Naive thymus-derived CD4-positive, alpha-beta T cell (primary cell): ENCODE measurements at regions not wholly inside any gene's neighbourhood (a gene's known extent, or its start where the extent isn't known, plus 50 kb on each side); places are given as distances from the start of the nearest gene placed in this dataset.

Experiments used
- ATAC-seq: fragments of 150-1000 bp; cut with Tn5 transposase; 2 replicates; pipeline ENCODE4 v1.10.0; 2021; ENCODE audit warnings: mild to moderate bottlenecking, moderate library complexity
- CTCF ChIA-PET: fragments of 350-600 bp; sonication (Branson Sonifier 250); formaldehyde crosslinking; loops from one replicate; lab custom pipeline; 2021; ENCODE audit warnings: antibody characterized with exemption; lab: Charles Lee
- POLR2A ChIA-PET: fragments of 350-600 bp; sonication (Branson Sonifier 250); formaldehyde crosslinking; loops from one replicate; lab custom pipeline; 2021; ENCODE audit warnings: antibody characterized with exemption, inconsistent platforms; lab: Charles Lee
- DNase-seq, 9 donors: peaks; one replicate each; pipeline versions ENCODE4 v3.0.0 to v3.0.0-alpha.2; 2020 to 2022; ENCODE audit warnings: mixed read lengths in 1 of 9
- H3K27ac ChIP-seq: one replicate; pipeline ENCODE4 v1.7.0; 2013; ENCODE audit warnings: mild to moderate bottlenecking, low read depth, low read length, moderate library complexity
- H3K27me3 ChIP-seq, 2 donors: one replicate each; pipeline ENCODE4 v1.7.0; 2013; ENCODE audit warnings: low read length in 2 of 2, mild to moderate bottlenecking in 2 of 2, moderate library complexity in 2 of 2; ENCODE audit not compliant: control insufficient read depth in 2 of 2, insufficient read depth in 2 of 2
- H3K36me3 ChIP-seq, 3 experiments: 1 replicate in 2 of 3; 2 replicates in 1 of 3; pipeline ENCODE4 v1.7.0; 2013; ENCODE audit warnings: low read length in 3 of 3, mild to moderate bottlenecking in 3 of 3, moderate library complexity in 1 of 3; ENCODE audit not compliant: insufficient read depth in 3 of 3, control insufficient read depth in 2 of 3
- H3K4me1 ChIP-seq, 2 donors: one replicate each; pipeline ENCODE4 v1.7.0; 2013; ENCODE audit warnings: low read length in 2 of 2, mild to moderate bottlenecking in 2 of 2, moderate library complexity in 1 of 2; ENCODE audit not compliant: control insufficient read depth in 2 of 2, insufficient read depth in 2 of 2
- H3K4me3 ChIP-seq: 2 replicates; pipeline ENCODE4 v1.7.0; 2013; ENCODE audit warnings: mild to moderate bottlenecking, low read length
- H3K9me3 ChIP-seq, 3 experiments: 1 replicate in 2 of 3; 2 replicates in 1 of 3; pipeline ENCODE4 v1.7.0; 2013; ENCODE audit warnings: low read length in 3 of 3; ENCODE audit not compliant: control insufficient read depth in 2 of 3
- H3K27ac Mint-ChIP-seq, 9 donors: one replicate each; pipeline ENCODE4 v1.8.0; 2020 to 2022; ENCODE audit warnings: mixed read lengths in 9 of 9, mild to moderate bottlenecking in 8 of 9, moderate library complexity in 5 of 9, inconsistent platforms in 2 of 9
- H3K27me3 Mint-ChIP-seq, 5 donors: one replicate each; pipeline ENCODE4 v1.8.0; 2021 to 2022; ENCODE audit warnings: mixed read lengths in 5 of 5, mild to moderate bottlenecking in 1 of 5
- H3K36me3 Mint-ChIP-seq, 5 donors: one replicate each; pipeline ENCODE4 v1.8.0; 2020 to 2022; ENCODE audit warnings: mixed read lengths in 5 of 5, mild to moderate bottlenecking in 3 of 5, inconsistent platforms in 1 of 5
- H3K4me1 Mint-ChIP-seq, 7 donors: one replicate each; pipeline ENCODE4 v1.8.0; 2020 to 2022; ENCODE audit warnings: mixed read lengths in 7 of 7, mild to moderate bottlenecking in 3 of 7, inconsistent platforms in 1 of 7
- H3K4me3 Mint-ChIP-seq, 10 donors: one replicate each; pipeline ENCODE4 v1.8.0; 2020 to 2022; ENCODE audit warnings: mild to moderate bottlenecking in 10 of 10, mixed read lengths in 10 of 10, moderate library complexity in 6 of 10, inconsistent platforms in 2 of 10
- H3K9me3 Mint-ChIP-seq, 11 donors: one replicate each; pipeline ENCODE4 v1.8.0; 2020 to 2022; ENCODE audit warnings: mixed read lengths in 11 of 11, mild to moderate bottlenecking in 4 of 11, inconsistent platforms in 1 of 11, moderate library complexity in 1 of 11
- intact Hi-C, 2 donors: fragments of 100-400 bp; cut with micrococcal nuclease; formaldehyde crosslinking; loops; one replicate each; pipeline ENCODE4 v1.15.1; 2023

- no peaks in the 10 kb centered on the region for H3K4me1 ChIP-seq
- Mint-ChIP-seq H3K27me3 (peaks cover 62 to 88% (median 82%) of the 10 kb centered on the region in 5 donors), H3K9me3 (peaks cover 0 to 2% (median 0%) of the 10 kb centered on the region in 11 donors), H3K4me3 (no peak overlapping the region), H3K27ac (no peak overlapping the region), H3K4me1 (peaks cover 0 to 7% (median 0%) of the 10 kb centered on the region in 7 donors), H3K36me3 (peaks cover 0 to 5% (median 0%) of the 10 kb centered on the region in 5 donors)
- no peaks in the 10 kb centered on the region for H3K9me3 ChIP-seq
- H3K36me3 ChIP-seq, result no peaks in the 10 kb centered on the region
- ATAC-seq (no peak), DNase-seq (no peak)
- CTCF ChIA-PET, result no interaction called here
- peaks cover 0 to 6% of the 10 kb centered on the region in 2 donors for H3K27me3 ChIP-seq
- no peak overlapping the region for H3K4me3 ChIP-seq
- H3K27ac ChIP-seq, result no peak overlapping the region
- intact Hi-C loops, result no loop called here
- POLR2A ChIA-PET, result no interaction called here
These were observed 218.8 kb upstream of the FOXF1 start for GRCh38 chr16:86291491-86291890.

- H3K4me3 Mint-ChIP-seq, result no peak overlapping the region
- no peak for ATAC-seq
- no peak for DNase-seq
- intact Hi-C loops, result no loop called here
- Histone ChIP-seq H3K27me3 (peaks cover 0 to 6% of the 10 kb centered on the region in 2 donors), H3K27ac (no peak overlapping the region), H3K4me1 (no peaks in the 10 kb centered on the region), H3K9me3 (no peaks in the 10 kb centered on the region), H3K4me3 (no peak overlapping the region), H3K36me3 (no peaks in the 10 kb centered on the region)
- H3K9me3 Mint-ChIP-seq, result peaks cover 0 to 4% (median 0%) of the 10 kb centered on the region in 11 donors
- H3K36me3 Mint-ChIP-seq, result peaks cover 0 to 7% (median 0%) of the 10 kb centered on the region in 5 donors
- peaks cover 63 to 93% (median 85%) of the 10 kb centered on the region in 5 donors for H3K27me3 Mint-ChIP-seq
- H3K4me1 Mint-ChIP-seq, result peaks cover 0 to 7% (median 0%) of the 10 kb centered on the region in 7 donors
- CTCF ChIA-PET, result no interaction called here
- H3K27ac Mint-ChIP-seq, result no peak overlapping the region
- POLR2A ChIA-PET, result no interaction called here
These were observed 218.1 kb upstream of the FOXF1 start for GRCh38 chr16:86292171-86292775.

GRCh38 chr16:86292942-86293341 is 217.4 kb upstream of the FOXF1 start:
- Mint-ChIP-seq H3K4me1 (peaks cover 0 to 7% (median 0%) of the 10 kb centered on the region in 7 donors), H3K27me3 (peaks cover 62 to 94% (median 85%) of the 10 kb centered on the region in 5 donors), H3K36me3 (peaks cover 0 to 7% (median 0%) of the 10 kb centered on the region in 5 donors), H3K9me3 (peaks cover 0 to 4% (median 0%) of the 10 kb centered on the region in 11 donors), H3K27ac (no peak overlapping the region), H3K4me3 (no peak overlapping the region)
- no peak overlapping the region for H3K4me3 ChIP-seq
- H3K36me3 ChIP-seq, result no peaks in the 10 kb centered on the region
- no peak for ATAC-seq
- no peak for DNase-seq
- CTCF ChIA-PET, result no interaction called here
- peaks cover 0 to 4% of the 10 kb centered on the region in 2 donors for H3K27me3 ChIP-seq
- no peaks in the 10 kb centered on the region for H3K4me1 ChIP-seq
- POLR2A ChIA-PET, result no interaction called here
- intact Hi-C loops, result no loop called here
- H3K27ac ChIP-seq, result no peak overlapping the region
- no peaks in the 10 kb centered on the region for H3K9me3 ChIP-seq

- Mint-ChIP-seq H3K36me3 (peaks cover 0 to 7% (median 0%) of the 10 kb centered on the region in 5 donors), H3K27me3 (peaks cover 62 to 94% (median 85%) of the 10 kb centered on the region in 5 donors), H3K4me1 (peaks cover 0 to 5% (median 0%) of the 10 kb centered on the region in 7 donors), H3K9me3 (peaks cover 0 to 4% (median 0%) of the 10 kb centered on the region in 11 donors), H3K4me3 (no peak overlapping the region), H3K27ac (no peak overlapping the region)
- H3K36me3 ChIP-seq, result no peaks in the 10 kb centered on the region
- H3K4me1 ChIP-seq, result no peaks in the 10 kb centered on the region
- intact Hi-C loops, result no loop called here
- ChIA-PET POLR2A (no interaction called here), CTCF (no interaction called here)
- ATAC-seq, result no peak
- H3K9me3 ChIP-seq, result no peaks in the 10 kb centered on the region
- no peak overlapping the region for H3K4me3 ChIP-seq
- H3K27ac ChIP-seq, result no peak overlapping the region
- peaks cover 0 to 4% of the 10 kb centered on the region in 2 donors for H3K27me3 ChIP-seq
- DNase-seq, result no peak
These were observed 216.4 kb upstream of the FOXF1 start for GRCh38 chr16:86293906-86294305.

GRCh38 chr16:86294535-86295196 is 215.7 kb upstream of the FOXF1 start:
- POLR2A ChIA-PET, result no interaction called here

GRCh38 chr16:86296256-86296655 is 214.1 kb upstream of the FOXF1 start:
- no peak for DNase-seq
- peak overlapping the region in 1 of 10 donors; percentile 35 for H3K4me3 Mint-ChIP-seq

More at GRCh38 chr16:86294535-86295196, 215.7 kb upstream of the FOXF1 start:
- no peaks in the 10 kb centered on the region for H3K9me3 ChIP-seq
- H3K4me1 ChIP-seq, result no peaks in the 10 kb centered on the region
- H3K4me1 Mint-ChIP-seq, result no peaks in the 10 kb centered on the region
- no peak overlapping the region for H3K27ac Mint-ChIP-seq
- intact Hi-C loops, result no loop called here
- no peaks in the 10 kb centered on the region for H3K36me3 ChIP-seq
- ATAC-seq (no peak), DNase-seq (no peak)
- H3K27ac ChIP-seq, result no peak overlapping the region
- no peak overlapping the region for H3K4me3 ChIP-seq
- peaks cover 0 to 4% (median 0%) of the 10 kb centered on the region in 11 donors for H3K9me3 Mint-ChIP-seq
- H3K4me3 Mint-ChIP-seq, result no peak overlapping the region
- peaks cover 0 to 7% (median 0%) of the 10 kb centered on the region in 5 donors for H3K36me3 Mint-ChIP-seq
- CTCF ChIA-PET, result no interaction called here
- H3K27me3 Mint-ChIP-seq, result peaks cover 60 to 91% (median 84%) of the 10 kb centered on the region in 5 donors
- peaks cover 0 to 5% of the 10 kb centered on the region in 2 donors for H3K27me3 ChIP-seq

More at GRCh38 chr16:86296256-86296655, 214.1 kb upstream of the FOXF1 start:
- POLR2A ChIA-PET, result no interaction called here
- CTCF ChIA-PET, result no interaction called here
- intact Hi-C loops, result no loop called here
- Mint-ChIP-seq H3K9me3 (peaks cover 0 to 2% (median 0%) of the 10 kb centered on the region in 11 donors), H3K4me1 (peaks cover 0 to 4% (median 0%) of the 10 kb centered on the region in 7 donors), H3K27ac (no peak overlapping the region), H3K27me3 (peaks cover 56 to 88% (median 79%) of the 10 kb centered on the region in 5 donors), H3K36me3 (peaks cover 0 to 7% (median 0%) of the 10 kb centered on the region in 5 donors)
- Histone ChIP-seq H3K36me3 (no peaks in the 10 kb centered on the region), H3K4me3 (no peak overlapping the region), H3K27me3 (peaks cover 0 to 6% of the 10 kb centered on the region in 2 donors), H3K4me1 (no peaks in the 10 kb centered on the region), H3K27ac (no peak overlapping the region), H3K9me3 (no peaks in the 10 kb centered on the region)
- ATAC-seq, result no peak
